K562 (cell line): ENCODE measurements at regions not wholly inside any gene's neighbourhood (a gene's known extent, or its start where the extent isn't known, plus 50 kb on each side); places are given as distances from the start of the nearest gene placed in this dataset.

Experiments
- ATAC-seq: fragments of 200-7000 bp; cut with Tn5 transposase; 3 replicates; pipeline ENCODE4 v1.9.1; 2020; ENCODE audit warnings: moderate library complexity
- BruUV-seq: library from RNA; stranded (reverse); fragments of 400-500 nt; replicated peaks from 2 replicates; lab custom pipeline; 2021; lab: Mats Ljungman, UMichigan
- CTCF ChIA-PET: fragments of 300-600 bp; formaldehyde crosslinking; extraction: SDS; loops from one replicate; lab custom pipeline; 2021; ENCODE audit warnings: low intra/inter-chr PET ratio; lab: Yijun Ruan, JAX
- POLR2A ChIA-PET: fragments of 300-600, 350-650 bp; sonication (Branson Sonifier 250); formaldehyde crosslinking; extraction: SDS; loops from one replicate; lab custom pipeline; 2021; ENCODE audit warnings: antibody characterized with exemption, inconsistent platforms; lab: Yijun Ruan, JAX
- DNase-seq, 4 experiments: peaks; one replicate each; pipeline versions ENCODE4 v3.0.0 to v3.0.0-alpha.2; 2011 to 2018; ENCODE audit warnings: low spot score in 3 of 4, mixed read lengths in 3 of 4; ENCODE audit errors: extremely low read depth in 1 of 4
- FAIRE-seq: peaks from 2 replicates; lab custom pipeline; 2011; peaks lifted over from hg19 to GRCh38; lab: Jason Lieb, UNC
- H2AFZ ChIP-seq: 2 replicates; pipeline ENCODE4 v1.6.0; 2011; ENCODE audit warnings: low read depth, low read length, control low read depth, inconsistent platforms
- H3K27ac ChIP-seq: fragments of 200-600 bp; 3 replicates; pipeline ENCODE4 v1.8.0; 2011; ENCODE audit warnings: low read depth, mild to moderate bottlenecking, control low read depth, inconsistent platforms, low read length, moderate library complexity, mixed read lengths; ENCODE audit errors: extremely low read depth
- H3K27me3 ChIP-seq, 2 experiments: fragments of 300-600 bp in 1 of 2; 2 replicates in 1 of 2; 3 replicates in 1 of 2; pipeline versions ENCODE4 v1.6.0 to v1.8.0; 2011; ENCODE audit warnings: inconsistent platforms in 2 of 2, low read length in 2 of 2, mild to moderate bottlenecking in 1 of 2, mixed read lengths in 1 of 2, moderate library complexity in 1 of 2; ENCODE audit not compliant: control insufficient read depth in 2 of 2, insufficient read depth in 2 of 2
- H3K36me3 ChIP-seq: fragments of 300-600 bp; 3 replicates; pipeline ENCODE4 v1.8.0; 2011; ENCODE audit warnings: mild to moderate bottlenecking, low read length, inconsistent platforms; ENCODE audit not compliant: control insufficient read depth, insufficient read depth
- H3K4me1 ChIP-seq, 2 experiments: fragments of 200-600 bp in 1 of 2; replicated peaks in 1 of 2; 2 replicates in 1 of 2; 3 replicates in 1 of 2; pipeline versions ENCODE4 v1.5.1 to v1.8.0; 2011; ENCODE audit warnings: inconsistent platforms in 2 of 2, low read length in 2 of 2, mild to moderate bottlenecking in 1 of 2, mixed read lengths in 1 of 2, moderate library complexity in 1 of 2; ENCODE audit not compliant: control insufficient read depth in 2 of 2, insufficient read depth in 2 of 2
- H3K4me2 ChIP-seq: 2 replicates; pipeline ENCODE4 v1.6.1; 2011; ENCODE audit warnings: low read length, control low read depth, inconsistent platforms, mixed read lengths; ENCODE audit not compliant: insufficient read depth
- H3K4me3 ChIP-seq: fragments of 200-600 bp; sonication (generic), shearing (Covaris generic); 2 replicates; pipeline ENCODE4 v1.5.1; 2016; ENCODE audit warnings: control low read depth, inconsistent platforms
- H3K79me2 ChIP-seq: fragments of 200-600 bp; 3 replicates; pipeline ENCODE4 v1.8.0; 2011; ENCODE audit warnings: low read length, inconsistent platforms; ENCODE audit not compliant: control insufficient read depth, insufficient read depth
- H3K9ac ChIP-seq, 2 experiments: 2 replicates each; pipeline versions ENCODE4 v1.6.0 to v1.6.1; 2011; ENCODE audit warnings: low read depth in 2 of 2, low read length in 2 of 2, control low read depth in 1 of 2, inconsistent platforms in 1 of 2, mild to moderate bottlenecking in 1 of 2, mixed read lengths in 1 of 2; ENCODE audit not compliant: insufficient read depth in 1 of 2
- H3K9me1 ChIP-seq: one replicate; pipeline ENCODE4 v1.6.0; 2011; ENCODE audit warnings: inconsistent platforms, mild to moderate bottlenecking, low read length, moderate library complexity; ENCODE audit not compliant: control insufficient read depth, insufficient read depth
- H3K9me3 ChIP-seq: replicated peaks from 2 replicates; pipeline ENCODE4 v1.5.1; 2011; ENCODE audit warnings: low read depth, low read length, inconsistent platforms; ENCODE audit not compliant: control insufficient read depth, insufficient read depth
- H4K20me1 ChIP-seq: replicated peaks from 2 replicates; pipeline ENCODE4 v1.6.1; 2011; ENCODE audit warnings: low read length, inconsistent platforms, mixed read lengths; ENCODE audit not compliant: control insufficient read depth, insufficient read depth
- KLF13 ChIP-seq: fragments of 450-650 bp; IDR thresholded peaks from 2 replicates; pipeline ENCODE4 v1.6.1; 2016; ENCODE audit warnings: missing genetic modification characterization, low read depth, mild to moderate bottlenecking, missing compliant biosample characterization, moderate library complexity, borderline replicate concordance
- NFIX ChIP-seq: fragments of 250-450 bp; sonication (Bioruptor Pico); IDR thresholded peaks from 2 replicates; pipeline ENCODE4 v1.4.0; 2020; ENCODE audit warnings: low read depth, mild to moderate bottlenecking, moderate library complexity
- TAL1 ChIP-seq: fragments of 450-650 bp; IDR thresholded peaks from 2 replicates; pipeline ENCODE4 v1.6.1; 2016; ENCODE audit warnings: mild to moderate bottlenecking
- TRIM28 ChIP-seq: fragments of 450-650 bp; IDR thresholded peaks from 2 replicates; pipeline ENCODE4 v1.6.1; 2017
- ZBTB17 ChIP-seq: fragments of 450-650 bp; formaldehyde crosslinking; IDR thresholded peaks from 2 replicates; pipeline ENCODE4 v1.4.0; 2020; ENCODE audit warnings: mild to moderate bottlenecking
- ZNF212 ChIP-seq: fragments of 450-650 bp; formaldehyde crosslinking; IDR thresholded peaks from 2 replicates; pipeline ENCODE4 v1.4.0; 2020; ENCODE audit warnings: mild to moderate bottlenecking
- ZNF518B ChIP-seq: fragments of 250-450 bp; sonication (Bioruptor Pico); IDR thresholded peaks from 2 replicates; pipeline ENCODE4 v1.5.0; 2021; ENCODE audit warnings: mild to moderate bottlenecking, moderate library complexity
- WGBS: fragments of 100-300 bp; shearing (Covaris generic); methylation state at CpG from one replicate; pipeline ENCODE4 v1.1.6; 2016; ENCODE audit warnings: low coverage, mixed read lengths; ENCODE audit not compliant: insufficient coverage; ENCODE audit errors: missing lambda C conversion rate; 5-methylcytosine and 5-hydroxymethylcytosine counted together
- in situ Hi-C: fragments of 300-500 bp; cut with MboI; formaldehyde crosslinking; loops from 4 replicates; pipeline ENCODE4 v1.15.0; 2018; ENCODE audit warnings: inconsistent platforms, mixed read lengths
- intact Hi-C: fragments of 100-400 bp; cut with micrococcal nuclease; formaldehyde crosslinking; loops from 2 replicates; pipeline ENCODE4 v1.14.2; 2022
- TF ChIP-seq, protein P1 (sequence below): sonication (generic); formaldehyde crosslinking; IDR thresholded peaks from 2 replicates; pipeline ENCODE4 v1.5.0; 2020; ENCODE audit warnings: missing genetic modification reagents
- TF ChIP-seq, protein P2 (sequence below): fragments of 250-450 bp; sonication (Bioruptor Pico); IDR thresholded peaks from 2 replicates; pipeline ENCODE4 v1.8.0; 2022; ENCODE audit warnings: moderate library complexity, mild to moderate bottlenecking, inconsistent platforms
- TF ChIP-seq, protein P3 (sequence below): fragments of 150-350 bp; conservative IDR thresholded peaks from 2 replicates; pipeline ENCODE4 v1.6.1; 2014; ENCODE audit warnings: low read length

DNA sequence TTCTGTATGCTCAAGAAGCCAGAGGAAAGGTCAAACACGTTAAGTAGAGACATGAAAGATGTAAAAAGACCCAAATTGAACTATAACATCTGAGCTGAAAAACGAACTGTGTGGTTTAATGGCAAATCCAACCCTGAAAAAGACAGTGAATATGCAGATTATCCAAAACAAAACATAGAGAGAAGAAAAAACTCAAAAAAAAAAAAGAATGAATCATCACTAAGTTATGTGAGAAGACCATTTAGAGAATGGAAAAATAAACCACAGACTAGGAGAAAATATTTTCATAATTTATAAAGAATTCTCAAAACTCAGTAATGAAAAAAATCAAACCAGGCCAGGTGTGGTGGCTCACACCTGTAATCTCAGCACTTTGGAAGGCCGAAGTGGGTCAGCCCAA lies 253.3 kb downstream of the PLPP3 start (continued):
- TF ChIP-seq ZBTB17 (CRISPR knock-in tag) (no peak), KLF13 (no peak)
- TF ChIP-seq, protein P1, sequence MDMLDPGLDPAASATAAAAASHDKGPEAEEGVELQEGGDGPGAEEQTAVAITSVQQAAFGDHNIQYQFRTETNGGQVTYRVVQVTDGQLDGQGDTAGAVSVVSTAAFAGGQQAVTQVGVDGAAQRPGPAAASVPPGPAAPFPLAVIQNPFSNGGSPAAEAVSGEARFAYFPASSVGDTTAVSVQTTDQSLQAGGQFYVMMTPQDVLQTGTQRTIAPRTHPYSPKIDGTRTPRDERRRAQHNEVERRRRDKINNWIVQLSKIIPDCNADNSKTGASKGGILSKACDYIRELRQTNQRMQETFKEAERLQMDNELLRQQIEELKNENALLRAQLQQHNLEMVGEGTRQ (CRISPR knock-in tag), result no peak
- TF ChIP-seq, protein P2, sequence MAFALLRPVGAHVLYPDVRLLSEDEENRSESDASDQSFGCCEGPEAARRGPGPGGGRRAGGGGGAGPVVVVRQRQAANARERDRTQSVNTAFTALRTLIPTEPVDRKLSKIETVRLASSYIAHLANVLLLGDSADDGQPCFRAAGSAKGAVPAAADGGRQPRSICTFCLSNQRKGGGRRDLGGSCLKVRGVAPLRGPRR (CRISPR knock-in tag), result no peak

GRCh38 chr1:56324504-56324903 lies 254.9 kb downstream of the PLPP3 start:
- Histone ChIP-seq H4K20me1 (no peaks in the 10 kb centered on the region), H3K4me2 (no peak overlapping the region), H3K4me3 (no peak overlapping the region), H3K36me3 (no peaks in the 10 kb centered on the region), H3K27me3 (no peaks in the 10 kb centered on the region), H3K79me2 (no peaks in the 10 kb centered on the region), H3K4me1 (no peaks in the 10 kb centered on the region), H3K9me1 (no peaks in the 10 kb centered on the region), H3K9ac (no peak overlapping the region), H3K9me3 (no peaks in the 10 kb centered on the region), H3K27ac (no peak overlapping the region), H2AFZ (no peak overlapping the region)
- CTCF ChIA-PET, result no interaction called here
- ATAC-seq (no peak), DNase-seq (no peak), FAIRE-seq (no peak)
- no TSS peak for BruUV-seq
- intact Hi-C loops (no loop called here), in situ Hi-C loops (no loop called here)
- TF ChIP-seq ZNF212, result no peak
- no peak for TF ChIP-seq NFIX (CRISPR knock-in tag)
- no peak for TF ChIP-seq TRIM28
- TF ChIP-seq ZNF518B (CRISPR knock-in tag), result no peak
- no peak for TF ChIP-seq TAL1
- TF ChIP-seq, protein P3, sequence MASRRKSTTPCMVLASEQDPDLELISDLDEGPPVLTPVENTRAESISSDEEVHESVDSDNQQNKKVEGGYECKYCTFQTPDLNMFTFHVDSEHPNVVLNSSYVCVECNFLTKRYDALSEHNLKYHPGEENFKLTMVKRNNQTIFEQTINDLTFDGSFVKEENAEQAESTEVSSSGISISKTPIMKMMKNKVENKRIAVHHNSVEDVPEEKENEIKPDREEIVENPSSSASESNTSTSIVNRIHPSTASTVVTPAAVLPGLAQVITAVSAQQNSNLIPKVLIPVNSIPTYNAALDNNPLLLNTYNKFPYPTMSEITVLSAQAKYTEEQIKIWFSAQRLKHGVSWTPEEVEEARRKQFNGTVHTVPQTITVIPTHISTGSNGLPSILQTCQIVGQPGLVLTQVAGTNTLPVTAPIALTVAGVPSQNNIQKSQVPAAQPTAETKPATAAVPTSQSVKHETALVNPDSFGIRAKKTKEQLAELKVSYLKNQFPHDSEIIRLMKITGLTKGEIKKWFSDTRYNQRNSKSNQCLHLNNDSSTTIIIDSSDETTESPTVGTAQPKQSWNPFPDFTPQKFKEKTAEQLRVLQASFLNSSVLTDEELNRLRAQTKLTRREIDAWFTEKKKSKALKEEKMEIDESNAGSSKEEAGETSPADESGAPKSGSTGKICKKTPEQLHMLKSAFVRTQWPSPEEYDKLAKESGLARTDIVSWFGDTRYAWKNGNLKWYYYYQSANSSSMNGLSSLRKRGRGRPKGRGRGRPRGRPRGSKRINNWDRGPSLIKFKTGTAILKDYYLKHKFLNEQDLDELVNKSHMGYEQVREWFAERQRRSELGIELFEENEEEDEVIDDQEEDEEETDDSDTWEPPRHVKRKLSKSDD, result no peak
- POLR2A ChIA-PET, result no interaction called here
- 5% methylated on average over 1 of the region's 1 CpG for WGBS
